Fibroblast of skin of abdomen (primary cell): ENCODE measurements at regions not wholly inside any gene's neighbourhood (a gene's known extent, or its start where the extent isn't known, plus 50 kb on each side); places are given as distances from the start of the nearest gene placed in this dataset.

Experiments used
- DNase-seq: peaks from one replicate; pipeline ENCODE4 v3.0.0-alpha.2; 2013

DNA sequence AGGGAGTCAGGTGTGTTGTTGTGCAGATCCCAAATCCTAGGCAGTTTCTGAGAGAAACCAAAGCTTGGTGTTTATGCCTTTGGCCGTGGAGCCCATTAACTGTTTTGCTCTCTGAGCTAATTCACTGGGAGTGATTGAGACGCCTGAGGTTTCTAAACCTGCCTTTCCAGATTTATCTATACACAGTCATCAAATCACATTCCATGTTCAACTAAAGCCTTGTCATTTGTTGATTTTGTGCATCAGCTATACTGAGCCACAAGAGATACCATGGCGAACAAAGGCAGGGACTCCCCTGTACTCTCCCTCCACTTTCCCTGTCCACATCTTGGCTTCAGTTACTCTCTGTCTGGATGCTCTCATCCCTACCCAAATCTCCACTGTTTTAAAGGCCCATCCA, 229.7 kb upstream of the PMEPA1 start:
- no peak for DNase-seq

DNA sequence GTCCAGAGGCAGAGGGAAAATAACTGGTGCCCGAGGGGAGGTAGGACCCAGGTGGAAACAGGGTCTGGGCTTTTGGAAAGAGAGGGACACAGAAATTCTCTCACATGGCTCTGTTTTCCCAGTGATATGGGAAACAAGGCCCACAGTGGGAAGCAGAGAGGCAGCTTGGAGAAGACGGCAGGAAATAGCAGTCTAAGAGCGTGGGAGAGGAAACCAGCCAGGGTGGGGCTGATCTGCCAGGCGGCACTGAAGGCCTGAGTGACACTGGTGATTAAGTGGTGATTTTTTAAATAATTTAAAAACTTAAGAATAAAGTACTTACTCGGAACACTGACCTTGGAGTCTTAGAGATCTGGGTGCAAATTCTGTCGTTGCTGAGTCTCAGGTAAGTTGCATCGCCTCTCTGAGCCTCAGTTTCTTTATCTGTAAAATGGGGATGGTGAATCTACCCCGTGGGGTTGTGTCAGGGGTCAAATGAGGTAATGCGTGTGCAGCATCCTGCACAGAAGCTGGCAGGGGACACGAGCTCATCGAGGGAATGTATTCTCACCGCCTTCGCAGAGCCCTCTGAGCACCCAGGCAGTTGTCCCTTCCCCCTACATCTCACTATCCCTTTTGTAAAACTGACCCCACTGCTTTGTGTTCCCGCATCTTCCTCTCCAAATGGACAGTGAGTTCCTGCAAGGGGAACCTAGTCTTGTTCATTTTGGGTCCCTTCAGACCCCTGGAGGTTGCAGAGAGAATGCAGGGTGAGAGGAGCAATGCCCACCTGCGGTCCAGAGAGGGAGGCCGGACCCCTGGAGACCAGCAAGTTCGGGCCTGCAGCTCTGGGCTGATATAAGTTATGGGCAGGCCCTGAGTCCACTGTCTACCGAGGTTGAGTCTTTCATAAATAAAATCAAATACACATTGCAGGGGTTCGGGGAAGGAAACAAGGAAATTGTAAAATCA, 228.6 kb upstream of the PMEPA1 start:
- no peak for DNase-seq

DNA sequence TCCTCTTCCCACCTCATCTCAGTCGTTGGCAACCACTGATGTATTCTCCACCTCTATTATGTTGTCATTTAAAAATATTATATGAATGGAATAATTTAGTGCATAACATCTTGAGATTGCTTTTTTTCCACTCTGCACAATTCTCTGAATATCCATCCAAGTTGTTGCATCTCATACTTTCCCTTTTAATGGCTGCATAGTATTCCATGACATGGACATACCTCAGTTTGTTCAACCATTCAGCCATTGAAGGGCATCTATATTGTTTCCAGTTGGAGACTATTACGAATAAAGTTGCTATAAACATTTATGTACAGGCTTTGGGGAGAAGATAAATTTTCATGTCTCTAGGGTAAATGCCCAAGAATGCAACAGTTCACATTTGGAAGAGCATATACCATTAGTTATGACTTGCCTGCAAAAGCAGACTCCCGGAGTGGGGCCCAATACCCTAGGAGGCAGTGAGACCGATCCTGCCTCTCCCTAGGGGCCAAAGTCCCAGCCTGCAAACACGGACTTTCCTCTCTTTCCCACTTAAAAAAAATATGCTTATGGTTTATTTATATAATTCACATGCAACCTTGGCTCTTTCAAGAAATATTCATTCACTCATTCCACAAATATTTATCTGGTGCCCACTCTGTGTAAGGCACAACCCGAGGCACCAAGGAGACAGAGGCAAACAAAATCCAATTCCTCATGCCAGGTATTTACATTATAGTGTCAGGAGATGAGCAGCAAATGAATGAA, 227.0 kb upstream of the PMEPA1 start:
- DNase-seq, result no peak

DNA sequence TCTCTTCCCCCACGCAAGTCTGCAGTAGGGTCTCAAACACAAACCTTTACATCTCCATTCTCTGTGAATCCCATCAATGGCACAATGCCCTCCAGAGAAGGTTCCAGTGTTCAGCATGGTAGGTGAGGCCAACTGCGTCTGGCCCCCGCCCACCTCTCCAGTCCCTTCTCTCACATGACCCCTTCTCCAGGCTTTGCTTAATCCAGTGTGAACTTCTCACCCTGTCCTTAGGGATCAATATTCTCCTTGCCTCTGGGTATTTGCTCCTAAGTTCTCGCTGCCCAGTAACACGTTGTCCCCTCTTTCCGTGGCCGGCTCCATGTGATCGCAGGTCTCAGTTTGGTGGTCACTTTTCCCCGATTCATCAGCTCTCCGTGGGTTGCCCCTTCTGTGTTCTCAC, 225.1 kb upstream of the PMEPA1 start:
- DNase-seq, result no peak

DNA sequence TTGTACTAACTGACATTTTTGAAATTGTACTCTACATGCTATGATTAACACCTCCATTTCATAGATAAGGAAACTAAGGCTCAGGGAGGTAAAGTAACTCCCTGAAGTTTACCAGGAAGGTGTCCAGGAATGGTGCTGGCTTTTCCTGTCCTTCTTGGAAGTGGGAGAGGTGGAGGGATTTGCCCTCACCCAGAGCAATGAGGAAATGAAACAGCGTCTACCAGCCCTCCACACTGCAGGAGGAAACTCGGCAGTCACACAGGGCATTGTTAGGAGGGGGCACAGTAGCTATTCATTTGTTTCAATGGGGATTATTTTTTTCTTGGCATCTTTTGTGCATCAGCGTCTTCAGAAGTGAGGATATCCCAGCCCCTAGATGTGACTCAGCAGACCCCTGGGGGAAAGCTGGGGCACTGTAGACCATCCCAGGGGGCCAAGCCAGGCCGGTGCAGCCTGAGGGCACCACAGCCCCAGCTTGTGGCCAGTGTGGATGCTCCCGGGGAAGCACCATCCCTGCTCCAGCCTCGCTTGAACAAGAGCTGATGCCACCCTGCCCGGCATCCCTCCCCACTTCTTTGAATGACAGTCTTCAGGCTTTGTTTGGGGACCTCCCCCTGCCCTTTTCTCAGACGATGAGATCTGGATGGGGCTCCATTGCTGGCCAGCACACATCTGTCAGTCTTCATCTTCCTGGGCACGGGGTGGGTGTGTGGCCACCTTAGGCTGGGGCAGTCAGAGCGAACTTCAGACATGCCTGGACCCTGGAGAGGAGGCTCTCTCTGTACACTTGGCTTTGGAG, 224.4 kb upstream of the PMEPA1 start:
- DNase-seq, result no peak

DNA sequence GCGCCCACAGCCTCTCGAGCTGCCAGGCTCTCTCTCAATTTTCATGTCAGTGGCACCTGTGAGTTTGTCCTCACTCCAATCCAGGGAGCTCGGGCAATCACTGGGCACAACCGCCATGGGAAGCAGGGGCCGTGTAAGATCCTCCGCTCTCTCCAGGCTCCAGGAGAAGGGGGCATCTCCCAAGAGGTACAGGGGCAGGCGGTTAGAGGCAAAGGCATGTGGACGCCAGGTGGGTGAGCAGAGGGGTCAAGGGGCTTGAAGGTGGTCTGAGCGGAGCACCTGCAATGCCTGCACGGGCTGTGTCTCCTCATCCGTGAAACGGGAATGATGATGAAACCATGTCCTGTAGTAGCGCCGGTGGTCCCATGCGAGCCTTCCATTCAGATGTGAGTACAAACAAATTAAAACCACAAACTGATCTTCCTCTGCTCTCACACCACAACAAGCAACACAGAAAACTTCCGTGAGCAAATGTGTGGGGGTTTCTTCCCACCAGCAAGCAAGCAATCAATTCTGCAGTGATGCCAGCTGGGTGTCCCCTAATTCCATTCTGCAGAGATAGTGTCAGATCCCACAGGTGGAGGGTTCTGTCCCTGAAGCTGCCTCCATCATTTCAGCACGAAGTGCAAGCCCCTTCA, 222.5 kb upstream of the PMEPA1 start:
- no peak for DNase-seq

DNA sequence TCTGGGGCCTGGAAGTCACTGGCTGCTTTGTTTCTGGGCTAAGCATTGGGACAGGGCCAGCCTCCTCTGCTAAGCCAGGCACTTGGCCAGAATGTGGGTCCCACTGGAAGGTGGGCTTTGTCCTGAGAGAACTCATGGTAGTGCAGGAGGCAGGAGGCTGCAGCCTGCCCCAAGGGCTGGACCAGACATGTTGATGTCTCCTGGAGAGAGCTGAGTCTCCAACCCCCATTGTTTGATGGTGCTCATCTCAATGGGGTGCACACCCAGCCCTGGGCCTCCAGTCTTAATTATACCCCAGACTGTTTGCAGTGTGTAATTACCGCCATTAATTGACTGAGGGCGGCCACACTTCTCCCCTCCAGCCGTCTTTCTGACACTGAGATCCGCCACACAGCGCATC, 220.5 kb upstream of the PMEPA1 start:
- DNase-seq, result no peak

DNA sequence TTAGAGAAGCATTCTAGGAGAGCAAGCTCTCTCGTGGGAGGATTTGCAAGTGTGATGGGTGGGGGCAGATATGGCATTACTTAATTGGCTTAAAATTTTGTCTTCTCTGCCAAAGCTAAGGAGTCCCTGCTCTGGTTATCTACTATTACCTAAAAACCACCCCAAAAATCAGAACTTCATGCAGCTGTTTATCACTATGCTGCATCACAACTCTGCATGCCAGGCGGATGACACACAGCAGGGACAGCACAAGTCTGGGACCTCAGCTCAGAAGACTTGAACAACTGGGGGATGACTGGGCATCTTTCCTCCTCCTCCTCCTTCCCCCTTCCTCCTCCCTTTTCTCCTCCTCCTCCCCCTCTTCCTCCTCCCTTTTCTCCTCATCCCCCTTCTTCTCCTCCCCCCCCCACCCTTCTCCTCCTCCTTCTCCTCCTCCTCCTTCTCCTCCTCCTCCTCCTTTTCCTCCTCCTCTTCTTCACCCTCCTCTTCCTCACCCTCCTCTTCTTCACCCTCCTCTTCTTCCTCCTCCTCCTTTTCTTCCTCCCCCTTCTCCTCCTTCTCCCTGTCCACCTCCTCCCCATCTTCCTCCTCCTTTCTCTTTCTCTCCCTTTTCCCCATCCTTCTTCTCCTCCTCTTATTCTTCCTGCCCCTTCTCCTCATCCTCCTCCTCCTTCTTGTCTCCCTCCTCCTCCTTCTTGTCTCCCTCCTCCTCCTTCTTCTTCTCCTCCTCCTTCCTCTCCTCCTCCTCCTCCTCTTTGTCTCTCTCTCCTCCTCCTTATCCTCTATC, 218.6 kb upstream of the PMEPA1 start:
- DNase-seq, result peak; percentile 71

DNA sequence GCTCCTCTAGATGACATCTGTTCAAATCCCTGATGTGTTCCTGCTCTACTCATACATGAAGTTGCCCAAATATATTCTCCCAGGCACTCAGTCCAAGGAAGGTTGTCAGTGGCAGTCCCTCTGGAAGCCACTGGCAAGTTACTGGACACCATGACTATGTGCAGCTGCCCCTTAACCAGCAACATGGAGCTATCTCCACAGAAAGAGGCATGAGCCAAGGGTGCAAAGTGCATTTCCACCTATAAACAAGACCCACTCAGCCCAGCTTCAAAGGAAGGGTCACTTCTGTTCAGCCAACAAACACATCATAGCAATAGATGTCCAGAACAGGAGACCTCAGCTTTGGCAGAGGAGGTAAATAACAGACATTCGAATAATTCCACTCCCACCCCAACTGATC, 217.6 kb upstream of the PMEPA1 start:
- no peak for DNase-seq

DNA sequence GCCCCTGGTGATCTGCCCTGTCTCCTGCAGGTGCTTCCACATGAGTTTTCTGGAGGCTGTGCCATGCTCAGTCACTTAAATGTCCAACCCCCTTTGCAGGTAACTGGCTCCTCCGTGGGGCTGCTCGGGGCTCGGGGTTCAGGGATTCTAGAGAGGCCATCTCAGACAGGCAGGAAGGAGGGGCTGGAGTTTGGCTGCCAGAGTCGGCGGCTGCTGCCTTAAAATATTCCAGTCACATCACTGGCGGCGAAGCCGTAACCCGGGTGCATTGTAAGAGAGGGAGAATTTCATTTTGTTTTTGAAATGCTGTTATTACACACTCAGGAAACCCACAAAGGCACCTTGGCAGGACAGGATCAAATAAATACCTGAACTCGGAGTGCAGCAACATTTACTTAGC, 212.9 kb upstream of the PMEPA1 start:
- DNase-seq, result no peak

DNA sequence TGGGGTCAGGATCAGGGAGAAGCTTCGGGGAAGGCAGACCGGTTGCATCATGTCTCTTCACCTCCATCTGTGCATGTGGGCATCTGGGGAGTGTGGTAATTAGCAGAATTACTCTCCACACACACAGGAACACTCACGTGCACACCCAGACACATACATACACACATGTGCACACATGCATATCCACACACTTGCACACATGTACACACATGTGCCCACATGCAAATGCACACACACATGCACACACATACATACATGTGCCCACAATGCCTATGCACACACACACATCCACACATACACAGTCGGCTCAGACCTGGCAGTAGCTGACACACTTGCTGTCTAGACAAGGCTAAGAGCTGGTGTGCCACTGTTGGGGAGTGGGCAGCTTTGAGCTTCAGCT, 212.3 kb upstream of the PMEPA1 start:
- DNase-seq, result no peak

DNA sequence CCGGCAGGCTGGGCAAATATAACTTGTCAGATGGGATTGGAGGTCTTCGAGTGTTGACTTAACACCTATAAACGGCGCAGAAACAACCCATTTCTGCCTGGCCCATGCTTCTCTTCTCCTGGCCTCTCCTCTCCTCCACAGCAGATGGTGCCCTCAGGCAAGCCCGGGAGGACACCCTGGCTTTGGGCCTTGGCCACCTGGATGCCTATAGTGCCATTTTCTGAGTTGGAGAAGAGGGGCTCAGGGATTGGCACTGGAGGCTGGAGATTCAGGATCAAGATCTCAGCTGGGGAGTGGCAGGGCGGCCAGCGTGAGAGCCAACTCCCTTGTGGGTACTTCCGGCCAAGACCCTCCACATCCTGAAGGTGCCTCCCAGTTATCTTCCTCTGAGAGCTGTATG, 211.9 kb upstream of the PMEPA1 start:
- DNase-seq, result no peak

DNA sequence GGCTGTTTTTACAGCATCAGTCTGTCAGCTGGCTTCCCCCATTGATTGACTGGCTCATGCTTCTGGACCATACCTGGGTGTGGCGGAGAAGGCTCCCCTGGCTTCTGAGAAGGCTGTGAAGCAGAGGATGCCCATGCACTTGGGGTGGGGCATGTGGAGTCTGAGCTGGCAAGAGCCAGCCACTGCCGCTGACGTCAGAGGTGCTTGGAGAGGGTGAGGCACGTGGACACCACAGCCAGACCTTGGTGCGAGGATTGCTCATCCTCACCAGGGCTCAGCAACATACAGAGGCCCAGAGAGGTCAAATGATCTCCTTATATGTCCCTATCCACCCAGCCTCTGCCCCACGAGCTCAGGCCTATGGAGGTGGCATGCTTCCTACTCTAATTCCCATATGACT, 211.2 kb upstream of the PMEPA1 start:
- DNase-seq, result no peak

DNA sequence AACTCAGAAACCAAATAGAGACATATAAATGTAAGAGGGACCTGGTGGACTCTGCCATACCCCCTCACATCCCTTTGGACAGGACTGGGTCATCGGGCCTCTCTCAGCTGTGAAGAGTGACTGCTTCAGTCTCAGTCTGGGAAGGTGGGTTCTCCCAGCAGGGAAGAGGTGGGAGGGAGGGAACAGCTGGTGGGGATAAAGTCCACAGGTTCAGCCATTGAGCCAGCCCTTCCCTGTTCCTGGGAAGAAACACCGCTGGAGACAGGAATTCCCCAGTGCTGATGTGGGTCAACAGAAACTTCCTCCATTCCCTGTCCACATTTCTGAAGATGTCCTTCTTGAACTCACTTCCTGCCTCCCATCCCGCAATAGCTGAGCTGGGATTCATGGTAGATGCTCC, 209.2 kb upstream of the PMEPA1 start:
- no peak for DNase-seq

DNA sequence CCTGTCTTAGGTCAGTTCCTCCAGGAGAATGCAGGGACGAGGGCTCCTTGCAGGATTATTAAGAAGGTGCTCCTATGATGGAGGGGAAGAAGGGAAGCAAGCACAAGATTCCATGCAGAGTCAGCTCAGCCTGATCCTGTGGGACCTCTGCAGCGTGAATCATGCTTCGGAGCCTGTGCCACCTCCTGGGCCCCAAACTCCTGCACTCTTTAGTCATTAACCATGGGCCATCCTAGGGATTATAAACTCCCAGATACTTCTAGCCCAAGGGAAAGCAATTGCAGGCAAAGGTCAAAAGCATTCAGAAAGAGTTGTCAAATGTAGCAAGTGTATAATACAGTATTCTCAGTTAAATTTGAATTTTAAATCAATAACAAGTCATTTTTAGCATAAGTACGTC, 208.7 kb upstream of the PMEPA1 start:
- DNase-seq, result no peak

DNA sequence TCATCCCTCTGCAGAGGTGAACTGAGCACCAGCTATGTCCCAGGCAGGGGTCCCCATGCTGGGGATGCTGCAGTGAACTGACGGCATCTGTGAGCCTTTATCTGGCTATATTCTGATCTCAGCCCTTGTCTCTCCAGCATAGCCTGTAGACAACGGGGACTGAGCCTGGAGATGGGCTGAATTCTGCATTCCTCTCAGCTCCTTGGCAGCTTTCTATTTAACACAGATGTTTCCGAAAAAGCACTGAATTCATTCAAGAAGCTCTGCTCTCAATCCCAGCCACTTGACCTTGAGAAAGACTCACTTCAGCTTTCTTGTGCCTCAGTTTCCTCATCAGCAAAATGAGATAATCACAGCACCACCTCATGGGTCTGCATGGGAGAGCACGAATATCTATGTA, 204.4 kb upstream of the PMEPA1 start:
- DNase-seq, result no peak

DNA sequence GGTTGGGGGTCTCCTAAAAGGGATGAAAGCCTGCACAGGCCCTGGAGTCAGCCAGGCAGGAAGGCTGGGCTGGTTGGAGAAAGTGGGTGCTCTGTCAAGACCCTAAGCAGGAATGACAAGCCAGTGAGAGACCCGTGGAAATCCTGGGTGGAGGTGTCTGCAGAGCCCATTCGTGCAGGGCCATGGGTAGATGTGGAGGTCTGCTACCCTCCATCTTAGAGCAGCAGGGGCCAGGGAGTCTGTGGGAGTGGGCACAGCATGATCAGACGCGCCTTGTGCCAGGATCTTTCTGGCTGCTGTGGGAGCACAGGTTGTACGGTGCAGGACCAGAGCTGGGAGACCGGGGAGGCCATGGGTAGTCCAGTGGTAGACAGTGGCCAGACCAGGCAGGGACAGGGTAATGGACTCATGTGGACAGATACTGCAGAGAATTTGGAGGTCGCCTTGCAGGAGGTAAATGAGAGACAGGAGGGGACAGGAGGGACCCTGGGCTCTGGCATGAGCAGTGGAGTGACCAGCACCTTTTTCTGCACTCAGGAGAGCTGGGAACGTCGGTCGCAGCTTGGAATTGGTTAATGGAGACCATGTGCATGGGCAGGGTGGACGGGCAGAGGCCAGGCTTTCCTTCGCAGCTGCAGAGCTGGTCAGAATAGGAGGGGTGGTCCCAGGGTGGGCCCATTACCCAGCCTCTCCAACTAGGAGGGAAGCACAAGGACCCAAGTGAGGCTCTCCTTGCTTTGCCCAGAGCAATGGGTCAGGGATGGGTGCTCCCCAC, 203.5 kb upstream of the PMEPA1 start:
- DNase-seq, result no peak

DNA sequence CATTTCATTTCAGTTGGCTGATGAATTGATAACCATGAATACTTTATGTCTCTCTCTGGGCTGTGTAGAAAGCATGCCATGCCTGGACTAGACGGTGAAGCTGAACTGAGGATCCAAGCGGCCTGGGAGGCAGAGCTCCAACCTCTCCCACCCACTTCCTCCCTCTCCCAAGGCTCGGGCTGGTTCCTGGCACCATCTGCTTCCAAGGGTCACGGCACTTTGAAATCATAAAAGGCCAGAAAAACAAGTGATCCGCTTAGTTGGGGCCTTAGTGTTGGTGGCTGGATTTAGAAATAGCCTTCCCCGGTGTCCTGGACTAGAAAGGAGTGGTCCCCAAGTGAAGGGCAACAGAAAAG, 202.4 kb upstream of the PMEPA1 start:
- DNase-seq, result no peak

DNA sequence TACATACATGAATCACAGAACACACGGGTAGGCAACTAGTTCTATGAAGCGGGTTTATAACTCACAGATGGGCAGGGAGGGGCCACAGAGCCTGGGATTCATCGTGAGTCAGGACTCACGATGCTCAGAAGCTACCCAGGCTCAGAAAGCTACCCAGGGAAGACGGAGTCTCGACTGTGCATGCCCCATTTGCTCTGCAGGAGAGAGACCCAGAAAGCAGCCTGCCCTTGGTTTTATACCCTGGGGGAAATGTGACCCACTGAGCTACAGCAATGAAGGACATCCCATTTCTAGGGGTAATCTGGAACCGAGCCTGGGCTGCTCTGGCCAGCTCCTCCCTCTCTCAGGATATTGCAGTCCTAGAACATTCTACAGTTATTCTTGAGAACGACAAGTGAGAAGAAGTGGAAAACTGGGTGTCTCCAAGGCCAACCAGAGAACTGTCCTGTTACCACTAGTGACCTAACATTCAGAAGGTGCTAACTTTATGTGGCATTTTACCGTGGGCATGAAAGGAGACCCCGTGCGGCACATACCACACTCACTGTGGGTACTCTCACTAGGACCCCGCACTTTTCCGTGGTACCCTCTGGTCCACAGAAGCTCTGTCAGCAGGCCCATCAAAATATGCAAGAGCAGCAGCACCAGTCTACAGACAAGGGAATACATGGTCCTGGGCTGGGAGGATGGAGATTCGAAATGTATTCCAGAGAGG, 201.9 kb upstream of the PMEPA1 start:
- DNase-seq, result no peak

DNA sequence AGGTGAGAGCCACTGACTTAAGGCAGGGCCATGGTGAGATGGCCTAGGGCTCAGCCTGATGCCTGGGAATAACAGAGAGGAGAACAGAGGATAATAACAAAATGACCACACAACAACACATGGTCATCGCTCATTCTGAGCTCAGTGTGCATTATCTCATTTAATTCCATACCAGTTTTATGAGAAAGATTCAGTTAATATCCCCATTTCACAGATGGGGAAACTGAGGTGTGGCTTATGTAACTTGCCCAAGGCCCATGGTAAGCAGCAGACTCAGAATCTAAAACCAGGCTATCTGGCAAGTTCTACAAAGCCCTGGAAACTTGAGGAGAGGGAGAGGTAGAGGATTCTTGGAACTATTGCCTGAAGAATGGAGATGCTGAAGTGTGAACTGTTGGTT, 200.9 kb upstream of the PMEPA1 start:
- DNase-seq, result no peak
